Anterior cingulate cortex (tissue), 58 donors: ENCODE measurements at regions not wholly inside any gene's neighbourhood (a gene's known extent, or its start where the extent isn't known, plus 50 kb on each side); places are given as distances from the start of the nearest gene placed in this dataset.

Experiments
- DNase-seq, 58 donors: peaks; one replicate each; lab custom pipeline; 2025; lab: John Stamatoyannopoulos, UW

DNA sequence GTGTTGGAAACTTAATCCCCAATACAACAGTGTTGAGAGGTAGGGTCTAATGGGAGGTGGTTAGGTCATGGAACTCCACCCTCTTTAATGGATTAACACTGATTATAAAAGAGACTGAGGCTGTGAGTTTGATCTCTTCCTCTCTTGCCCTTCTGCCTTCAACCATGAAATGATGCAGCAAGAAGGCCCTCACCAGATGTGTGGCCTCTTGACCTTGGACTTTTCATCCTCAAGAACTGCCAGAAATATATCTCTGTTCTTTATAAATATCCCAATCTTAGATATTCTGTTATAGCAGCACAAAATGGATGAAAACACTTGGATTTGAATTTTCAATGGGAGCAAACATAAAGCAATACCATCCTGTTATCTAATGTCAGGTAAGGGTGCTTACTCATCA lies 67.6 kb downstream of the NMUR2 start:
- no peak for DNase-seq

DNA sequence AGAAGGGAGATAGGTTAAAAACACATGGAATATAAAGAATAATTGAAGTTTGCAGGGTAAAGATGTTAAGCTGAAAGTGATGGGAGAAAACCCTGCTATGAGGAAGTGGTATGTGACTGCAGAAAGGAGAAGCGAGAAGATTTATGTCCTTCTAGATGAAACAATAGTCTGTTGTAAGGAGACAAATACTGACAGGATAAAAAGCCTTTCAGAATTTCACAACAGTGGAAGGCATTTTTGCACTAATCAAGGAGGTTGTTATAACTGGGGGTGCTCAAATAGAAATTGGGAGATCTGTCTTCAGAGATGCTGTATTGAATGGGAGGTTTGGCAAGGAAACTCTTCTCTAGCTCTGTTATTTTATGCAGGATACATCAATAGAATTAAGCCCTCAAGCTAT lies 69.6 kb downstream of the NMUR2 start:
- no peak for DNase-seq

- DNase-seq: no peak
Measured at GRCh38 chr5:152332716-152333460, 72.2 kb downstream of the NMUR2 start.

GRCh38 chr5:152331718-152332117 lies 73.4 kb downstream of the NMUR2 start:
- no peak for DNase-seq

DNA sequence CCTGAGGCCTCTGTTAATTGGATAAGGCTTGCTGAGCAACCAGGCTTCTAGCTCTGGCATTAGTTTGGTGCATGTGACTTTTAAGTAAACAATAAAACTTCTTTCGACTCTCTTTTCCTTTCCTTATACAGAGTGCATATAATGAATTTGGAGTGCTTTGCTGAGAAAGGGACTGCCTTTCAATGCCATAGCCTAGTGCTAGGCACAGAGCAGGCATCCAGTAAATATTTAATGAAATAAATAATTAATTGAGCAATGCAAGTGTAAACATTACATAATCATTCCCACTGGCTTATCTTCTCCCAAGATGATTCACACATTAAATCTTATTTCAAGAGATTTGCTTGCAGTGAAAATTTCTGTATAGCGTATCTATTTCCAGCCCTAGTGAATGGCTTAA lies 74.1 kb downstream of the NMUR2 start:
- no peak for DNase-seq

DNA sequence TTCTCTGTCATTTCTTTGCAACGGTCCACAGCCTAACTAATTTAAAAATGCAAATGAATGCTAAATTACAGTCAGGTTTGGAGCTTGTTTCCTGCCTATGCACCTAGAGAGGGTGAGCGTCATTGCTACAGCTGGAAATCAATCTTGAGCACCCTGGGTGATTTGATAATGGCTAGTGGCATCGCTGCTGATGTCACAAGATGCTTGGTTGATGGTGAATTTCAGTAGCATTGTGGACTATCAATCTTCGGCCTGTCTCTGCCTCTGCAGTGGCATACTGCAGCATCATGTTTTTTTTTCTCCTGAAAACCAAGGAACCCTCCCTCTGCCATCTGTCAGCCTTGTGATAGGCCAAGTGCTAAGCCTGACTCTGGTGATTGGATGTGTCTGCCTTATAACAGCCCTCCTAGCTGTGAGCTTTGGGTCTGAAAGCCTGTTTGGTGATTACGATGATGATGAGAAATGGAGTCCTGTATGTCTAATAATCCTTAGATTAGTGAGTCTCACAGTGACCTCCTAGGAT lies 75.3 kb downstream of the NMUR2 start:
- no peak for DNase-seq

DNA sequence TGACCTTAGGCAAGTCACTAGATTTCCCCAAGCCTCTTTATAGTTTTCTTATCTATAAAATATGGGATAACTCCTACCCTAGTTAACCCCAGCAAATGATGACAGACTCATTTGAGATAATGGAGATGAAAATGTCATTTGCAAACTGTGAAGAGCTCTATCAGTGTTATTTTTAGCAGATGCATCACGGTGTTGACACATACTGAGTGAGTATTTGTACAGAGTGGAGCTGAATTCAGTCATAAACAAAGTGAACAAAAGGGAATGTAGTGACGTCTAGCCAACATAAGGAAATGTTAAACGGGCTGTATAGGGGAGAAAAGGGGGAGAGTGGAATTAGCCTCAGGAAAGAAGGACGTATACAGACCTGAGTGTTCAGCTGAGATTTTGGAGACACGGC lies 75.9 kb downstream of the NMUR2 start:
- no peak for DNase-seq

GRCh38 chr5:152315942-152316341 lies 89.1 kb downstream of the NMUR2 start:
- no peak for DNase-seq

DNA sequence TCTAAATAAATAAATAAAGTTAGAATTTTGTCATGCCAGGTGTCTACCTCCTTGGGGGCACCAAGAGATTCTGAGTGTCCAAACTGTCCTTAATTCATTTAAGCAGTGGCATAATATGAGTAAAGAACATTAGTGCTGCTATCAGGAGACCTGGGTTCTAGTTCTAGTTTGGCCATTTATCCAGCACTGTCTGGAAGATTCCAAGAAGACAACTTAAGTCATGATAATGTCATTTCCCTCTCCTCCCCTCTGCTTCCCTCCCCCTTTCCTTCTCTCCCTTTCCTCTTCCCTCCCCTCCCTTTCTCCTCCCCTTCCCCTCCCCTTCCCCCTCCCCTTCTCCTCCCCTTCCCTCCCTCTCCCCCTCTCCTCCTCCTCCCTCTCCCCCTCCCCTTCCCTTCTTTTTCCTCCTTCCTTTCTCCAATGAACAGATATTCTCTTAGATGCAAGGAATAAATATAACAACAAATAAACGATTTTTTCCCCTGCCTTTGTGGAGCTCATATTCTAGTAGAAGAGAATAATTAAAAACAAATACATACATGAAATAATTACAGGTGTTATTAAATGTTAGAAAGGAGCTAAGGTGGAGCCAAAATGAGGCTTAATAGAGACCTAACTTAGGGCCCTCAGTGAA lies 90.8 kb downstream of the NMUR2 start:
- DNase-seq: no peak

GRCh38 chr5:152309926-152310450 lies 95.1 kb downstream of the NMUR2 start:
- no peak for DNase-seq

- DNase-seq: no peak
Measured at GRCh38 chr5:152306386-152306785, 98.7 kb downstream of the NMUR2 start.

- no peak for DNase-seq
Measured at GRCh38 chr5:152305525-152305924, 99.6 kb downstream of the NMUR2 start.

- DNase-seq: no peak
Measured at GRCh38 chr5:152303841-152304240, 101.2 kb downstream of the NMUR2 start.

GRCh38 chr5:152297866-152298265 lies 107.2 kb downstream of the NMUR2 start:
- no peak for DNase-seq

GRCh38 chr5:152293189-152293588 lies 111.9 kb downstream of the NMUR2 start:
- DNase-seq: no peak

GRCh38 chr5:152290181-152290580 lies 114.9 kb downstream of the NMUR2 start:
- no peak for DNase-seq

DNA sequence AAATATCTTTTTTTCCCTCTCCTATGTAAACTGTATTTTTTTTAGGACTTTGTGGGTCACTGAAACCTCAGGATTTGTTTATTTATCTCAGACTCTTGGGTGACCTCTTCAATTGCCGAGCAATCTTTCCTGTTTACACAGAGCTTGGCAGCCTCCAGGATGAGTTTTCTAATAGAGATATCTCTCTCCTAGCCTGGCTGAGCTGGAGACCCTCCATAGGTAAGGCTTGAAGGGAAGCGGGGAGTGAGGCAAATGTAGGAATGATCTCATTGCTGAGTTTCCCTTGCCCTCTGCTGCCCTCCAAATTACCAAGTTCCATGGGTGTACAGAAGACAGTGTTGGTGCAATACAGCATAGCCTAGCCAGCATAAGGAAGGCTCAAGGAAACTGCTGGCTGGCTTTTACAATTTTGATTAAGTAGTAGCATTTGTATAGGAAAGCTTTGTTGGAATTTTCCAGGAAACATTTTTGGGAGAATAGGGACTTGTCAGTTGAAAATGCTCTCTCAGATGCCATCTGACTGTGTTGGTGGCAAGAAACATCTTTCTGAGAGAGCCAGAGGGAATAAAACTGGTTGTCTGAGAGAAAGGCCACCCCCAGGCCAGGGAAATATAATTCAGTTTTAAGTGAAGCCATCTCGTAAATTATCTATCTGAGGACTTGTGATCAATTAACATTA lies 116.0 kb downstream of the NMUR2 start:
- no peak for DNase-seq

- DNase-seq: peak in 4 of 58 donors; percentile 0 to 12 (median 2)
Measured at GRCh38 chr5:152288499-152288898, 116.6 kb downstream of the NMUR2 start.

DNA sequence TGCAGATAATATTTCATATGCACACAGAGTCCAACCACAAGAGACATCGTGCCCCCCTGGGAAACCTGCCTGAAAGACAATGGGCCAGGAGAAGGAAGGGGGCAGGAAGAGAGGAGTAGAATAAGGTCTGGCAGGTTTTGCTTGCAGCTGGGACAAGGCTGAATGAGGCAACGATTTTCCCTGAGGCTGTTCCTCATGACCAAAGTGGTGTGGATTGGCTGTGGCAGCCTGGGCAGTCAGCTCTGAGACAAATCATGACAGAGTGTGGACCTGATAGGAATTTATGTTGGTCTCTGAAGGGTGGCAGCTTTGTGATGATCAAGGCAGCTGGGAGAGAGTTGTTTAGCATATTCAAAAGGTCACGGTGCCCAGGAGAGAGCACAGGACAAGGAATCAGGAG lies 119.3 kb downstream of the NMUR2 start:
- no peak for DNase-seq

DNA sequence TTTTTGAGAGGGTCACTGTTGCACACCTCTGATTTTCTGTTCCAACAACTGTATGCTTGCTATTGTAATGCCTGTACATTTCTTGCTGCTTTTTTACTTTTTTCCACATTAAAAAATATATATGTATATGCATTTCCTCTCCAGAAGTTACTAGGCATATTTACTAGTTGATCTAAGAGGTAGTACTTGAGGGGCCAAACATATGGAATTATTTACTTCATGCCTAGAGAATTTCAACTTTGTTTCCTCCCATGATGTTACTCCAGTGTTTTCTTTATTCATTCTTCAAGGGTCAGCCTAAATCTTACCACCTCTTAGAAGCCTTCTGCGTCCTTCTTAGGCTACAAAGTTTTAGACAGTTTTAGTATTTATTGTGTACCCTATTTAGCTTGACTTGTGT lies 122.7 kb downstream of the NMUR2 start:
- DNase-seq: no peak

GRCh38 chr5:152277936-152278335 lies 127.1 kb downstream of the NMUR2 start:
- peak in 3 of 58 donors; percentile 3 to 10 (median 9) for DNase-seq
